Upper lobe of left lung (tissue), 6 donors: ENCODE measurements at regions not wholly inside any gene's neighbourhood (a gene's known extent, or its start where the extent isn't known, plus 50 kb on each side); places are given as distances from the start of the nearest gene placed in this dataset.

ENCODE experiments used
- ATAC-seq, 2 donors: fragments of 200-7000 bp; cut with Tn5 transposase; one replicate each; pipeline ENCODE4 v1.9.1; 2022; ENCODE audit warnings: mild to moderate bottlenecking in 2 of 2, moderate library complexity in 2 of 2; ENCODE audit not compliant: low FRiP score in 2 of 2
- DNase-seq, 2 donors: peaks; one replicate each; pipeline ENCODE4 v3.0.0-alpha.2; 2019 to 2020
- H3K27ac ChIP-seq, 4 donors: fragments of 200-600 bp; sonication (generic); one replicate each; pipeline ENCODE4 v1.5.1; 2016 to 2019
- H3K27me3 ChIP-seq, 4 donors: fragments of 200-600 bp; sonication (generic); one replicate each; pipeline ENCODE4 v1.5.1; 2017 to 2019
- H3K36me3 ChIP-seq, 4 donors: fragments of 200-600 bp; sonication (generic); one replicate each; pipeline ENCODE4 v1.5.1; 2016 to 2019
- H3K4me1 ChIP-seq, 4 donors: fragments of 200-600 bp; sonication (generic); one replicate each; pipeline ENCODE4 v1.5.1; 2018 to 2019
- H3K4me3 ChIP-seq, 4 donors: fragments of 200-600 bp; sonication (generic); one replicate each; pipeline ENCODE4 v1.5.1; 2017 to 2019; ENCODE audit warnings: mild to moderate bottlenecking in 2 of 4, moderate library complexity in 1 of 4
- H3K9me3 ChIP-seq, 4 donors: fragments of 200-600 bp; sonication (generic); one replicate each; pipeline ENCODE4 v1.5.1; 2018 to 2019
- CTCF ChIP-seq, 6 experiments: fragments of 450-650 bp in 4 of 6; fragments of 200-600 bp in 2 of 6; sonication (generic) in 2 of 6; IDR thresholded peaks; one replicate each; pipeline ENCODE4 v1.5.1; 2016 to 2019; ENCODE audit warnings: antibody characterized with exemption in 6 of 6
- EP300 ChIP-seq, 4 donors: sonication (generic); formaldehyde crosslinking; IDR thresholded peaks; one replicate each; pipeline ENCODE4 v1.5.1; 2017; ENCODE audit warnings: antibody characterized with exemption in 4 of 4, control low read depth in 2 of 4
- POLR2A ChIP-seq, 4 donors: fragments of 450-650 bp; IDR thresholded peaks; one replicate each; pipeline ENCODE4 v1.5.1; 2016 to 2017; ENCODE audit warnings: antibody characterized with exemption in 4 of 4, mild to moderate bottlenecking in 2 of 4
- POLR2AphosphoS5 ChIP-seq, 2 donors: sonication (generic); formaldehyde crosslinking; IDR thresholded peaks; one replicate each; pipeline ENCODE4 v1.5.1; 2017; ENCODE audit warnings: antibody characterized with exemption in 2 of 2
- WGBS, 2 donors: methylation state at CpG; one replicate each; pipeline ENCODE4 v1.1.5; 2017 to 2018; 5-methylcytosine and 5-hydroxymethylcytosine counted together
- donor health status: DM: no; HTN: no; CAD: no; lungs with moderate emphysema.
- donor health status: DM: no; HTN: yes; CAD: no; lungs with severe emphysema.

GRCh38 chr3:26381411-26381810 lies 241.2 kb upstream of the LRRC3B start:
- H3K4me1 ChIP-seq = no peaks in the 10 kb centered on the region
- H3K27me3 ChIP-seq = no peaks in the 10 kb centered on the region
- no peak overlapping the region for H3K27ac ChIP-seq
- WGBS, 2 donors = 43% methylated on average over 1 of the region's 1 CpG
- H3K4me3 ChIP-seq = no peak overlapping the region
- ATAC-seq = no peak
- no peak for TF ChIP-seq CTCF (IDR thresholded peaks at IDR 0.05)
- no peak for TF ChIP-seq EP300 (IDR thresholded peaks at IDR 0.05)
- no peak for TF ChIP-seq POLR2AphosphoS5 (IDR thresholded peaks at IDR 0.05)
- no peak for TF ChIP-seq POLR2A (IDR thresholded peaks at IDR 0.05)
- no peaks in the 10 kb centered on the region for H3K9me3 ChIP-seq
- H3K36me3 ChIP-seq = no peaks in the 10 kb centered on the region
- DNase-seq = no peak

- WGBS, 2 donors = 77 to 79% methylated on average over 2 of the region's 2 CpGs
- Histone ChIP-seq H3K27me3 (no peaks in the 10 kb centered on the region), H3K9me3 (no peaks in the 10 kb centered on the region), H3K4me1 (no peaks in the 10 kb centered on the region), H3K36me3 (no peaks in the 10 kb centered on the region), H3K4me3 (no peak overlapping the region), H3K27ac (no peak overlapping the region)
- no peak for ATAC-seq
- TF ChIP-seq EP300 (IDR thresholded peaks at IDR 0.05) = no peak
- no peak for TF ChIP-seq POLR2A (IDR thresholded peaks at IDR 0.05)
- no peak for TF ChIP-seq POLR2AphosphoS5 (IDR thresholded peaks at IDR 0.05)
- no peak for TF ChIP-seq CTCF (IDR thresholded peaks at IDR 0.05)
- no peak for DNase-seq
Observed at GRCh38 chr3:26406636-26407035, 215.9 kb upstream of the LRRC3B start.

- Histone ChIP-seq H3K4me3 (no peak overlapping the region), H3K27ac (no peak overlapping the region), H3K36me3 (no peaks in the 10 kb centered on the region), H3K4me1 (no peaks in the 10 kb centered on the region), H3K27me3 (no peaks in the 10 kb centered on the region), H3K9me3 (no peaks in the 10 kb centered on the region)
- DNase-seq (no peak), ATAC-seq (no peak)
- no peak for TF ChIP-seq POLR2A (IDR thresholded peaks at IDR 0.05)
- no peak for TF ChIP-seq EP300 (IDR thresholded peaks at IDR 0.05)
- no peak for TF ChIP-seq POLR2AphosphoS5 (IDR thresholded peaks at IDR 0.05)
Observed at GRCh38 chr3:26418553-26418952, 204.0 kb upstream of the LRRC3B start.

- Histone ChIP-seq H3K36me3 (no peaks in the 10 kb centered on the region), H3K27ac (no peak overlapping the region), H3K4me1 (no peaks in the 10 kb centered on the region), H3K9me3 (no peaks in the 10 kb centered on the region), H3K4me3 (no peak overlapping the region), H3K27me3 (no peaks in the 10 kb centered on the region)
- no peak for TF ChIP-seq POLR2AphosphoS5 (IDR thresholded peaks at IDR 0.05)
- no peak for TF ChIP-seq EP300 (IDR thresholded peaks at IDR 0.05)
- no peak for TF ChIP-seq POLR2A (IDR thresholded peaks at IDR 0.05)
- TF ChIP-seq CTCF (IDR thresholded peaks at IDR 0.05) = no peak
- DNase-seq (no peak), ATAC-seq (no peak)
- WGBS, 2 donors = 96 to 97% methylated on average over 2 of the region's 2 CpGs
Observed at GRCh38 chr3:26422415-26422814, 200.2 kb upstream of the LRRC3B start.

- Histone ChIP-seq H3K4me1 (no peaks in the 10 kb centered on the region), H3K27me3 (no peaks in the 10 kb centered on the region), H3K9me3 (no peaks in the 10 kb centered on the region), H3K27ac (no peak overlapping the region), H3K36me3 (no peaks in the 10 kb centered on the region), H3K4me3 (no peak overlapping the region)
- TF ChIP-seq POLR2A (IDR thresholded peaks at IDR 0.05) (no peak), POLR2AphosphoS5 (IDR thresholded peaks at IDR 0.05) (no peak), EP300 (IDR thresholded peaks at IDR 0.05) (no peak), CTCF (IDR thresholded peaks at IDR 0.05) (no peak)
- ATAC-seq (no peak), DNase-seq (no peak)
- 82 to 89% methylated on average over 3 of the region's 3 CpGs for WGBS, 2 donors
Observed at GRCh38 chr3:26425076-26425475, 197.5 kb upstream of the LRRC3B start.
